Esophagus muscularis mucosa (tissue), 4 donors: ENCODE measurements at regions not wholly inside any gene's neighbourhood (a gene's known extent, or its start where the extent isn't known, plus 50 kb on each side); places are given as distances from the start of the nearest gene placed in this dataset.
"Not testable (repeated sequence)": the region's sequence is repeated elsewhere in the genome, so short reads cannot be mapped to it uniquely, and the experiment has no call there.

ENCODE experiments used
- DNase-seq: peaks from one replicate; pipeline ENCODE4 v3.0.0-alpha.2; 2017; ENCODE audit errors: extremely low spot score
- H3K27ac ChIP-seq, 4 donors: fragments of 200-600 bp; sonication (generic); replicated peaks in 1 of 4; 1 replicate in 3 of 4; 2 replicates in 1 of 4; pipeline ENCODE4 v1.5.1; 2016 to 2019; ENCODE audit warnings: mild to moderate bottlenecking in 1 of 4
- H3K27me3 ChIP-seq, 4 donors: fragments of 200-600 bp; sonication (generic); one replicate each; pipeline versions ENCODE4 v1.5.1 to v1.6.0; 2016 to 2019
- H3K36me3 ChIP-seq, 4 donors: fragments of 200-600 bp; sonication (generic); one replicate each; pipeline ENCODE4 v1.5.1; 2016 to 2019
- H3K4me1 ChIP-seq, 4 donors: fragments of 200-600 bp; sonication (generic); one replicate each; pipeline ENCODE4 v1.5.1; 2016 to 2019
- H3K4me3 ChIP-seq, 4 donors: fragments of 200-600 bp; sonication (generic); 1 replicate in 2 of 4; 2 replicates in 2 of 4; pipeline ENCODE4 v1.5.1; 2016 to 2019; ENCODE audit warnings: mild to moderate bottlenecking in 4 of 4, moderate library complexity in 1 of 4
- H3K9me3 ChIP-seq, 4 donors: fragments of 200-600 bp; sonication (generic); 1 replicate in 3 of 4; 2 replicates in 1 of 4; pipeline ENCODE4 v1.5.1; 2016 to 2019
- WGBS: methylation state at CpG from one replicate; pipeline ENCODE4 v1.1.5; 2018; 5-methylcytosine and 5-hydroxymethylcytosine counted together
- intact Hi-C: fragments of 100-400 bp; cut with DNase I; formaldehyde crosslinking; loops from one replicate; pipeline ENCODE4 v1.15.1; 2023
- small RNA-seq, 3 donors: library from RNA; depleted of rRNA; stranded (forward); fragments of <200 nt; gene quantifications; one replicate each; pipeline ENCODE3, GENCODE V24; 2016
- TF ChIP-seq, protein P1 (sequence below), 3 experiments: fragments of 200-600 bp in 2 of 3; fragments of 450-650 bp in 1 of 3; sonication (generic) in 2 of 3; IDR thresholded peaks; one replicate each; pipeline ENCODE4 v1.5.1; 2017 to 2019; ENCODE audit warnings: antibody characterized with exemption in 3 of 3, mild to moderate bottlenecking in 2 of 3, moderate library complexity in 1 of 3

- H3K4me1 ChIP-seq, H3K9me3 ChIP-seq, H3K27me3 ChIP-seq, DNase-seq, H3K36me3 ChIP-seq, H3K4me3 ChIP-seq, intact Hi-C loops, H3K27ac ChIP-seq: not testable (repeated sequence)
- WGBS, result 100% methylated on average over 2 of the region's 3 CpGs
These were observed 70.2 kb downstream of the LGALS9C start for GRCh38 chr17:18546514-18547398.

GRCh38 chr17:18557086-18557485, 80.5 kb downstream of the LGALS9C start:
- H3K36me3 ChIP-seq, H3K4me3 ChIP-seq, H3K4me1 ChIP-seq, DNase-seq, H3K27me3 ChIP-seq, H3K27ac ChIP-seq, intact Hi-C loops, H3K9me3 ChIP-seq: not testable (repeated sequence)
- WGBS, result 95% methylated on average over 4 of the region's 4 CpGs

GRCh38 chr17:18563381-18564098, 80.7 kb downstream of the TBC1D28 start:
- DNase-seq, H3K27ac ChIP-seq, H3K27me3 ChIP-seq, intact Hi-C loops, H3K9me3 ChIP-seq, H3K36me3 ChIP-seq, H3K4me3 ChIP-seq: not testable (repeated sequence)
- WGBS, result 85% methylated on average over 5 of the region's 16 CpGs
- peaks cover 0 to 11% (median 2%) of the 10 kb centered on the region in 4 donors for H3K4me1 ChIP-seq

DNA sequence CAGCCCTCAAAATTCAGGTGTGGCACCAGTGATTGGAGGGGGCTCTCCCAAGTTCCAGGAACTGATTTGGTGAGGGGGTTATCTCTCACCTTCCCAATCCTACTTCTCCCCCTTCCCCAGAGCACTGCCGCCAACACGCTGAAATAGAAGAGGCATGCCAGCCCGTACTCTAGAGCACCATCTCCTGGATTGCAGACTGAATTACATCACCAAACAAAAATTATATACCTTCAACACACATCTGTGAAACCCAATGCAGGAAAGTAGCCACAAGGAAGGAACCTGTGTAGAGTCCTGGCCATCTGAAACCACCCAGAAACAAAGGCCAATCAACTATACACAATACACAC, 80.1 kb downstream of the TBC1D28 start:
- H3K4me3 ChIP-seq, intact Hi-C loops, H3K27ac ChIP-seq, DNase-seq, H3K27me3 ChIP-seq, H3K9me3 ChIP-seq, H3K36me3 ChIP-seq: not testable (repeated sequence)
- TF ChIP-seq, protein P1, sequence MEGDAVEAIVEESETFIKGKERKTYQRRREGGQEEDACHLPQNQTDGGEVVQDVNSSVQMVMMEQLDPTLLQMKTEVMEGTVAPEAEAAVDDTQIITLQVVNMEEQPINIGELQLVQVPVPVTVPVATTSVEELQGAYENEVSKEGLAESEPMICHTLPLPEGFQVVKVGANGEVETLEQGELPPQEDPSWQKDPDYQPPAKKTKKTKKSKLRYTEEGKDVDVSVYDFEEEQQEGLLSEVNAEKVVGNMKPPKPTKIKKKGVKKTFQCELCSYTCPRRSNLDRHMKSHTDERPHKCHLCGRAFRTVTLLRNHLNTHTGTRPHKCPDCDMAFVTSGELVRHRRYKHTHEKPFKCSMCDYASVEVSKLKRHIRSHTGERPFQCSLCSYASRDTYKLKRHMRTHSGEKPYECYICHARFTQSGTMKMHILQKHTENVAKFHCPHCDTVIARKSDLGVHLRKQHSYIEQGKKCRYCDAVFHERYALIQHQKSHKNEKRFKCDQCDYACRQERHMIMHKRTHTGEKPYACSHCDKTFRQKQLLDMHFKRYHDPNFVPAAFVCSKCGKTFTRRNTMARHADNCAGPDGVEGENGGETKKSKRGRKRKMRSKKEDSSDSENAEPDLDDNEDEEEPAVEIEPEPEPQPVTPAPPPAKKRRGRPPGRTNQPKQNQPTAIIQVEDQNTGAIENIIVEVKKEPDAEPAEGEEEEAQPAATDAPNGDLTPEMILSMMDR (IDR thresholded peaks at IDR 0.05), result peak; percentile 28 to 57 (median 48)
- WGBS, result 22% methylated on average over 3 of the region's 3 CpGs
- H3K4me1 ChIP-seq, result peaks cover 0 to 17% (median 7%) of the 10 kb centered on the region in 4 donors

DNA sequence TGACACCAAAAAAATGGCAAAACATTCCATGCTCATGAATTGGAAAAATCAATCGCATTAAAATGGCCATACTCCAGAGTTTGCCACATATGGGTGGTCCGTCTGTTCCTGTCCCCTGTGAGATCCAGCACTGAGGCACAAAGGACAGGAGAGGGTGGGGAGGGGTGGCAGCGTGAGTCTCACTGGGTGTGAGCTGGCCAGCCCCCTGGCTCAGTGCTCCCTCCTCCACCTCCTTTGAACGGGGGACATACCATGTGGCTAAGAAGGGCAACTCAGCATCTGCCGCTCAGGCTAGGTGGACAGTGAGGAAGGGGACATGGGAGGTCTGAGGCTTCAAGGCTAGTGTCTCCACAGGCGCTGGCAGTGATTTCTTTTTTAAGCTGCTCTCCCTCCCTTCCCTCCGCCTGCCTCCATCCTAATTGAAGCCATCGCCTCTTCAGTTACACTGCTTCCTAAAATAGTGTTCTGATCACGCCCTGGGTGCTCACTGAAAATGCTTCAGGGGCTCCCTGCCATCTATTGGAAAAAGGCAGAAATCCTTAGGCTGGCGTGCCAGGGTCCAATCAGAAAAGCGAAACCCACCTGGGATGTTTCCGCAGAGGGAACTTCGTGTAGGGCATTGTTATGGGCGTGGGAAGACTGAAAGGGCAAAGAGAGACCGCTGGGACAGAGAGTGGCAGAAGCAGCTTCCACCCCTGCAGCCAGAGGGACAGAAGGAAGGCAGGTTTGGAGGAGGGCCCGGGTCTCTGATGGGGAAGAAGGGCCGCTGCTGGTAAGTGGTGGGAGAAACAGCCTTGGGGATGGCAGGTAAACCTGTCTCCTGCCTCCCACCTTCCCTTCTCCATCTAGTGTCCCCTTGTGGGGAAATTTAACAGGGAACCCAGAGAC, 75.8 kb downstream of the TBC1D28 start:
- H3K27ac ChIP-seq, result peak overlapping the region in 2 of 4 donors; percentile 11 to 42
- H3K36me3 ChIP-seq, intact Hi-C loops, DNase-seq, H3K27me3 ChIP-seq, H3K9me3 ChIP-seq, H3K4me3 ChIP-seq: not testable (repeated sequence)
- peaks cover 0 to 18% (median 13%) of the 10 kb centered on the region in 4 donors for H3K4me1 ChIP-seq
- WGBS, result 71% methylated on average over 11 of the region's 17 CpGs

DNA sequence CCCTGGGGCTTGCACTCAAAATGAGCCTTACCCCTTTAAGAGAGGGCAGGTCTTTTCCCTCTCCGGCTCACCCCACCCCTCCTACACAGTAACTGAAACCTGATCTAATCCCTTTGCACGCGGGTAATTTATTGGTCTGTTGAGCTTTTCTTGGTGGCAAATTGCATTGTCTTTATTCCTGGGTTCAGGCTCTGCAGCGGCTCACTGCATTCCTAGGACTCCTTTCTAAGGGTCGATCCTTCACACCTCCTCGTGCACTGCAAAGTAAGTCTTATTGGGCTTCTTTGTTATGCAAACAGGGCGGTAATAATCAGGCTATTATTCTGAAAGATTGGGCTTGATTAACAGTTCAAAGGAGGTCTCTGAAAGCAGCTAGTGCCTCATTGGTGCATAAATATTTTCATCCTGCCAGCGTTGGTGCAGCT, 74.7 kb downstream of the TBC1D28 start:
- H3K27ac ChIP-seq, H3K36me3 ChIP-seq, intact Hi-C loops, H3K27me3 ChIP-seq, H3K9me3 ChIP-seq, DNase-seq, H3K4me3 ChIP-seq: not testable (repeated sequence)
- WGBS, result 5% methylated on average over 5 of the region's 8 CpGs
- H3K4me1 ChIP-seq, result peaks cover 0 to 14% (median 13%) of the 10 kb centered on the region in 4 donors

GRCh38 chr17:18572536-18572935, 71.7 kb downstream of the TBC1D28 start:
- peaks cover 0 to 14% (median 12%) of the 10 kb centered on the region in 4 donors for H3K4me1 ChIP-seq
- intact Hi-C loops, H3K27ac ChIP-seq, DNase-seq, H3K4me3 ChIP-seq, H3K27me3 ChIP-seq, H3K36me3 ChIP-seq, H3K9me3 ChIP-seq: not testable (repeated sequence)
- 94% methylated on average over 23 of the region's 23 CpGs for WGBS

- H3K27me3 ChIP-seq, intact Hi-C loops, H3K4me1 ChIP-seq, H3K27ac ChIP-seq, H3K9me3 ChIP-seq, H3K36me3 ChIP-seq, DNase-seq, H3K4me3 ChIP-seq: not testable (repeated sequence)
- 74% methylated on average over 2 of the region's 2 CpGs for WGBS
These were observed 70.1 kb downstream of the TBC1D28 start for GRCh38 chr17:18574137-18574536.

Small RNAs in the stretch of these regions (small RNA-seq; reads per million reads assigned to genes)
- gene AC107983.1, result 0 reads per million in 3 donors
